WI38 (cell line): ENCODE measurements at regions not wholly inside any gene's neighbourhood (a gene's known extent, or its start where the extent isn't known, plus 50 kb on each side); places are given as distances from the start of the nearest gene placed in this dataset.

ENCODE experiments used
- H3K4me3 ChIP-seq: 2 replicates; pipeline ENCODE4 v1.5.1; 2011; ENCODE audit warnings: low read depth, mild to moderate bottlenecking, control low read depth, low read length
- CTCF ChIP-seq: IDR thresholded peaks from 2 replicates; pipeline ENCODE4 v1.5.1; 2012; ENCODE audit warnings: low read depth, mild to moderate bottlenecking, control low read depth, low read length

GRCh38 chr2:12652723-12653122, 64.0 kb upstream of the TRIB2 start:
- H3K4me3 ChIP-seq, result no peak overlapping the region

GRCh38 chr2:12657560-12657959, 59.2 kb upstream of the TRIB2 start:
- H3K4me3 ChIP-seq, result no peak overlapping the region
- TF ChIP-seq CTCF, result no peak

More at GRCh38 chr2:12652723-12653122, 64.0 kb upstream of the TRIB2 start:
- no peak for TF ChIP-seq CTCF

GRCh38 chr2:12658310-12658945, 58.3 kb upstream of the TRIB2 start:
- TF ChIP-seq CTCF, result no peak
- no peak overlapping the region for H3K4me3 ChIP-seq

- TF ChIP-seq CTCF, result no peak
- no peak overlapping the region for H3K4me3 ChIP-seq
Measured at GRCh38 chr2:12661489-12661888, 55.2 kb upstream of the TRIB2 start.

- H3K4me3 ChIP-seq, result no peak overlapping the region
- TF ChIP-seq CTCF, result no peak
Measured at GRCh38 chr2:12663306-12664037, 53.3 kb upstream of the TRIB2 start.

GRCh38 chr2:12665334-12665733, 51.4 kb upstream of the TRIB2 start:
- H3K4me3 ChIP-seq, result no peak overlapping the region
- TF ChIP-seq CTCF, result no peak

- TF ChIP-seq CTCF, result no peak
- no peak overlapping the region for H3K4me3 ChIP-seq
Measured at GRCh38 chr2:12666445-12666844, 50.3 kb upstream of the TRIB2 start.
